ENCODE measurements at regions not wholly inside any gene's neighbourhood (a gene's known extent, or its start where the extent isn't known, plus 50 kb on each side); places are given as distances from the start of the nearest gene placed in this dataset.

DNA sequence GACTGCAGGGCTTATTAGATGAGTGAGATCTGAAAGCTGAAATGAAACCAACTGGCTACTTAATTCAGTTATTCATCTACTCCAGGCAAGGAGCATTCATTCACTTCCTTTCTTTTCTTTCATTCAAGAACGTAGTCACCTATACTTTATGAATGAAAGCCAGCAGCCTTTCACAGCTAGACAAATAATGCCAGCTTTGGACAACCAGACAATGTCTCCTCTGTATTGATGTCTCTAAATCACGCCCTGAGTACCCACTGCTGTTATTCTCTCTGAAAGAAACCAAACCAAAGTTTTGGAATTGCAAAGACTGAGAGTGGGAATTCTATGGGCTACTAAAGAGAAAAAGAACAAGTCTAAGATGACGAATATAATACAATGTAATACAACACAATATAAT lies 121.2 kb upstream of the PTPN3 start:
- TF ChIP-seq, protein P1, sequence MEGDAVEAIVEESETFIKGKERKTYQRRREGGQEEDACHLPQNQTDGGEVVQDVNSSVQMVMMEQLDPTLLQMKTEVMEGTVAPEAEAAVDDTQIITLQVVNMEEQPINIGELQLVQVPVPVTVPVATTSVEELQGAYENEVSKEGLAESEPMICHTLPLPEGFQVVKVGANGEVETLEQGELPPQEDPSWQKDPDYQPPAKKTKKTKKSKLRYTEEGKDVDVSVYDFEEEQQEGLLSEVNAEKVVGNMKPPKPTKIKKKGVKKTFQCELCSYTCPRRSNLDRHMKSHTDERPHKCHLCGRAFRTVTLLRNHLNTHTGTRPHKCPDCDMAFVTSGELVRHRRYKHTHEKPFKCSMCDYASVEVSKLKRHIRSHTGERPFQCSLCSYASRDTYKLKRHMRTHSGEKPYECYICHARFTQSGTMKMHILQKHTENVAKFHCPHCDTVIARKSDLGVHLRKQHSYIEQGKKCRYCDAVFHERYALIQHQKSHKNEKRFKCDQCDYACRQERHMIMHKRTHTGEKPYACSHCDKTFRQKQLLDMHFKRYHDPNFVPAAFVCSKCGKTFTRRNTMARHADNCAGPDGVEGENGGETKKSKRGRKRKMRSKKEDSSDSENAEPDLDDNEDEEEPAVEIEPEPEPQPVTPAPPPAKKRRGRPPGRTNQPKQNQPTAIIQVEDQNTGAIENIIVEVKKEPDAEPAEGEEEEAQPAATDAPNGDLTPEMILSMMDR (conservative IDR thresholded peaks at IDR 0.05; ENCODE audit: low read depth, low read length) = no peak
- TF ChIP-seq EZH2 (IDR thresholded peaks at IDR 0.05; ENCODE audit: borderline replicate concordance, low read depth, low read length, poor library complexity, severe bottlenecking) = no peak
